ENCODE measurements at regions not wholly inside any gene's neighbourhood (a gene's known extent, or its start where the extent isn't known, plus 50 kb on each side); places are given as distances from the start of the nearest gene placed in this dataset.

GRCh38 chr5:63175850-63176249 is 597.2 kb downstream of the LRRC70 start:
- POLR2A ChIA-PET: no interaction called here
- CTCF ChIA-PET: no interaction called here
- H3K4me1 Mint-ChIP-seq: no peaks in the 10 kb centered on the region

GRCh38 chr5:63170486-63170885 is 591.9 kb downstream of the LRRC70 start:
- Mint-ChIP-seq H3K4me1 (no peaks in the 10 kb centered on the region), H3K9me3 (no peaks in the 10 kb centered on the region), H3K36me3 (ENCODE audit: low read depth) (no peaks in the 10 kb centered on the region), H3K27ac (no peak overlapping the region), H3K27me3 (no peaks in the 10 kb centered on the region), H3K4me3 (no peak overlapping the region)
- ChIA-PET POLR2A (no interaction called here), CTCF (no interaction called here)
- no peak for DNase-seq

More at GRCh38 chr5:63175850-63176249, 597.2 kb downstream of the LRRC70 start:
- no peaks in the 10 kb centered on the region for H3K9me3 Mint-ChIP-seq
- no peak overlapping the region for H3K27ac Mint-ChIP-seq
- no peaks in the 10 kb centered on the region for H3K36me3 Mint-ChIP-seq (ENCODE audit: low read depth)
- H3K4me3 Mint-ChIP-seq: no peak overlapping the region
- no peaks in the 10 kb centered on the region for H3K27me3 Mint-ChIP-seq
- DNase-seq: no peak

GRCh38 chr5:63164838-63165535 is 586.4 kb downstream of the LRRC70 start:
- CTCF ChIA-PET: no interaction called here
- POLR2A ChIA-PET: no interaction called here
- no peak for DNase-seq
- no peaks in the 10 kb centered on the region for H3K4me1 Mint-ChIP-seq
- H3K36me3 Mint-ChIP-seq (ENCODE audit: low read depth): no peaks in the 10 kb centered on the region
- H3K9me3 Mint-ChIP-seq: no peaks in the 10 kb centered on the region
- H3K27ac Mint-ChIP-seq: no peak overlapping the region
- no peak overlapping the region for H3K4me3 Mint-ChIP-seq
- no peaks in the 10 kb centered on the region for H3K27me3 Mint-ChIP-seq

GRCh38 chr5:63164339-63164738 is 585.7 kb downstream of the LRRC70 start:
- H3K27ac Mint-ChIP-seq: no peak overlapping the region
- no peaks in the 10 kb centered on the region for H3K4me1 Mint-ChIP-seq
- H3K4me3 Mint-ChIP-seq: no peak overlapping the region
- no peaks in the 10 kb centered on the region for H3K9me3 Mint-ChIP-seq
- H3K36me3 Mint-ChIP-seq (ENCODE audit: low read depth): no peaks in the 10 kb centered on the region
- ChIA-PET CTCF (no interaction called here), POLR2A (no interaction called here)
- no peak for DNase-seq
- H3K27me3 Mint-ChIP-seq: no peaks in the 10 kb centered on the region

GRCh38 chr5:63155310-63155631 is 576.7 kb downstream of the LRRC70 start:
- no peak overlapping the region for H3K27ac Mint-ChIP-seq
- H3K27me3 Mint-ChIP-seq: no peaks in the 10 kb centered on the region
- no peaks in the 10 kb centered on the region for H3K4me1 Mint-ChIP-seq
- H3K4me3 Mint-ChIP-seq: no peak overlapping the region
- no peaks in the 10 kb centered on the region for H3K36me3 Mint-ChIP-seq (ENCODE audit: low read depth)
- ChIA-PET POLR2A (no interaction called here), CTCF (no interaction called here)
- DNase-seq: no peak
- no peaks in the 10 kb centered on the region for H3K9me3 Mint-ChIP-seq

- CTCF ChIA-PET: no interaction called here
- no peaks in the 10 kb centered on the region for H3K27me3 Mint-ChIP-seq
- H3K4me3 Mint-ChIP-seq: no peak overlapping the region
- no peaks in the 10 kb centered on the region for H3K36me3 Mint-ChIP-seq (ENCODE audit: low read depth)
- no peak overlapping the region for H3K27ac Mint-ChIP-seq
- no peak for DNase-seq
- no peaks in the 10 kb centered on the region for H3K4me1 Mint-ChIP-seq
- POLR2A ChIA-PET: no interaction called here
- no peaks in the 10 kb centered on the region for H3K9me3 Mint-ChIP-seq
Observed at GRCh38 chr5:63154476-63155309, 576.1 kb downstream of the LRRC70 start.

GRCh38 chr5:63152871-63153270 is 574.3 kb downstream of the LRRC70 start:
- POLR2A ChIA-PET: no interaction called here
- DNase-seq: no peak
- H3K36me3 Mint-ChIP-seq (ENCODE audit: low read depth): no peaks in the 10 kb centered on the region

GRCh38 chr5:63145167-63145566 is 566.5 kb downstream of the LRRC70 start:
- no peak for DNase-seq
- Mint-ChIP-seq H3K4me3 (no peak overlapping the region), H3K36me3 (ENCODE audit: low read depth) (no peaks in the 10 kb centered on the region), H3K9me3 (no peaks in the 10 kb centered on the region), H3K4me1 (no peaks in the 10 kb centered on the region), H3K27ac (no peak overlapping the region), H3K27me3 (no peaks in the 10 kb centered on the region)
- POLR2A ChIA-PET: no interaction called here
- CTCF ChIA-PET: no interaction called here

More at GRCh38 chr5:63152871-63153270, 574.3 kb downstream of the LRRC70 start:
- no peaks in the 10 kb centered on the region for H3K9me3 Mint-ChIP-seq
- H3K4me3 Mint-ChIP-seq: no peak overlapping the region
- no peak overlapping the region for H3K27ac Mint-ChIP-seq
- H3K4me1 Mint-ChIP-seq: no peaks in the 10 kb centered on the region
- CTCF ChIA-PET: no interaction called here
- H3K27me3 Mint-ChIP-seq: no peaks in the 10 kb centered on the region

GRCh38 chr5:63141591-63141990 is 563.0 kb downstream of the LRRC70 start:
- no peaks in the 10 kb centered on the region for H3K4me1 Mint-ChIP-seq
- H3K36me3 Mint-ChIP-seq (ENCODE audit: low read depth): no peaks in the 10 kb centered on the region
- no peaks in the 10 kb centered on the region for H3K27me3 Mint-ChIP-seq
- no peaks in the 10 kb centered on the region for H3K9me3 Mint-ChIP-seq
- H3K27ac Mint-ChIP-seq: no peak overlapping the region
- ChIA-PET CTCF (no interaction called here), POLR2A (no interaction called here)
- H3K4me3 Mint-ChIP-seq: no peak overlapping the region
- DNase-seq: no peak

- H3K4me1 Mint-ChIP-seq: no peaks in the 10 kb centered on the region
Observed at GRCh38 chr5:63135291-63135690, 556.7 kb downstream of the LRRC70 start.

GRCh38 chr5:63131626-63132285 is 553.1 kb downstream of the LRRC70 start:
- no peaks in the 10 kb centered on the region for H3K36me3 Mint-ChIP-seq (ENCODE audit: low read depth)
- no peaks in the 10 kb centered on the region for H3K4me1 Mint-ChIP-seq
- POLR2A ChIA-PET: no interaction called here
- H3K9me3 Mint-ChIP-seq: no peaks in the 10 kb centered on the region
- no peak overlapping the region for H3K27ac Mint-ChIP-seq
- no peak for DNase-seq
- CTCF ChIA-PET: no interaction called here
- no peak overlapping the region for H3K4me3 Mint-ChIP-seq
- H3K27me3 Mint-ChIP-seq: no peaks in the 10 kb centered on the region

More at GRCh38 chr5:63135291-63135690, 556.7 kb downstream of the LRRC70 start:
- H3K36me3 Mint-ChIP-seq (ENCODE audit: low read depth): no peaks in the 10 kb centered on the region
- no peak overlapping the region for H3K4me3 Mint-ChIP-seq
- CTCF ChIA-PET: no interaction called here
- DNase-seq: no peak
- H3K27ac Mint-ChIP-seq: no peak overlapping the region
- H3K27me3 Mint-ChIP-seq: no peaks in the 10 kb centered on the region
- H3K9me3 Mint-ChIP-seq: no peaks in the 10 kb centered on the region
- POLR2A ChIA-PET: no interaction called here

GRCh38 chr5:63128761-63129160 is 550.1 kb downstream of the LRRC70 start:
- DNase-seq: no peak
- Mint-ChIP-seq H3K4me3 (no peak overlapping the region), H3K36me3 (ENCODE audit: low read depth) (no peaks in the 10 kb centered on the region), H3K4me1 (no peaks in the 10 kb centered on the region), H3K9me3 (no peaks in the 10 kb centered on the region), H3K27me3 (peaks cover 3% of the 10 kb centered on the region), H3K27ac (no peak overlapping the region)
- ChIA-PET CTCF (no interaction called here), POLR2A (no interaction called here)

- no peaks in the 10 kb centered on the region for H3K4me1 Mint-ChIP-seq
- H3K27ac Mint-ChIP-seq: no peak overlapping the region
- no peak for DNase-seq
- no peaks in the 10 kb centered on the region for H3K36me3 Mint-ChIP-seq (ENCODE audit: low read depth)
- peaks cover 3% of the 10 kb centered on the region for H3K27me3 Mint-ChIP-seq
- H3K9me3 Mint-ChIP-seq: no peaks in the 10 kb centered on the region
- ChIA-PET CTCF (no interaction called here), POLR2A (no interaction called here)
- no peak overlapping the region for H3K4me3 Mint-ChIP-seq
Observed at GRCh38 chr5:63128018-63128417, 549.4 kb downstream of the LRRC70 start.
